AG04450 (cell line): ENCODE measurements at regions not wholly inside any gene's neighbourhood (a gene's known extent, or its start where the extent isn't known, plus 50 kb on each side); places are given as distances from the start of the nearest gene placed in this dataset.

Source experiments
- CTCF ChIA-PET: fragments of 300-600, 350-600 bp; formaldehyde crosslinking; extraction: SDS; loops from one replicate; lab custom pipeline; 2022; ENCODE audit warnings: antibody characterized with exemption, inconsistent platforms; lab: Charles Lee
- POLR2A ChIA-PET: fragments of 350-600 bp; formaldehyde crosslinking; extraction: SDS; loops from one replicate; lab custom pipeline; 2021; ENCODE audit warnings: antibody characterized with exemption, inconsistent platforms; lab: Yijun Ruan, JAX
- DNase-seq: peaks from one replicate; pipeline ENCODE4 v3.0.0-alpha.2; 2011; ENCODE audit warnings: low read depth, low spot score
- H3K27ac ChIP-seq: one replicate; pipeline ENCODE4 v1.5.1; 2012; ENCODE audit warnings: low read depth, low read length, control low read depth
- H3K27me3 ChIP-seq: one replicate; pipeline ENCODE4 v1.6.0; 2012; ENCODE audit warnings: low read length; ENCODE audit not compliant: control insufficient read depth, insufficient read depth
- H3K4me3 ChIP-seq: 2 replicates; pipeline ENCODE4 v1.5.1; 2011; ENCODE audit warnings: mild to moderate bottlenecking, low read depth, low read length, control low read depth
- H3K9me3 ChIP-seq: 2 replicates; pipeline ENCODE4 v1.5.1; 2012; ENCODE audit warnings: low read length; ENCODE audit not compliant: control insufficient read depth, insufficient read depth
- TF ChIP-seq, protein P1 (sequence below): IDR thresholded peaks from 2 replicates; pipeline ENCODE4 v1.5.1; 2011; ENCODE audit warnings: low read depth, low read length, control low read depth, inconsistent platforms

GRCh38 chr3:103825586-103825985 is 1390.8 kb downstream of the ZPLD1 start:
- Histone ChIP-seq H3K4me3 (no peak overlapping the region), H3K27me3 (no peaks in the 10 kb centered on the region), H3K27ac (no peak overlapping the region), H3K9me3 (0 out of 2 replicates have a peak, but pooled peaks cover 2% of the 10 kb centered on the region)
- ChIA-PET POLR2A (no interaction called here), CTCF (no interaction called here)
- TF ChIP-seq, protein P1, sequence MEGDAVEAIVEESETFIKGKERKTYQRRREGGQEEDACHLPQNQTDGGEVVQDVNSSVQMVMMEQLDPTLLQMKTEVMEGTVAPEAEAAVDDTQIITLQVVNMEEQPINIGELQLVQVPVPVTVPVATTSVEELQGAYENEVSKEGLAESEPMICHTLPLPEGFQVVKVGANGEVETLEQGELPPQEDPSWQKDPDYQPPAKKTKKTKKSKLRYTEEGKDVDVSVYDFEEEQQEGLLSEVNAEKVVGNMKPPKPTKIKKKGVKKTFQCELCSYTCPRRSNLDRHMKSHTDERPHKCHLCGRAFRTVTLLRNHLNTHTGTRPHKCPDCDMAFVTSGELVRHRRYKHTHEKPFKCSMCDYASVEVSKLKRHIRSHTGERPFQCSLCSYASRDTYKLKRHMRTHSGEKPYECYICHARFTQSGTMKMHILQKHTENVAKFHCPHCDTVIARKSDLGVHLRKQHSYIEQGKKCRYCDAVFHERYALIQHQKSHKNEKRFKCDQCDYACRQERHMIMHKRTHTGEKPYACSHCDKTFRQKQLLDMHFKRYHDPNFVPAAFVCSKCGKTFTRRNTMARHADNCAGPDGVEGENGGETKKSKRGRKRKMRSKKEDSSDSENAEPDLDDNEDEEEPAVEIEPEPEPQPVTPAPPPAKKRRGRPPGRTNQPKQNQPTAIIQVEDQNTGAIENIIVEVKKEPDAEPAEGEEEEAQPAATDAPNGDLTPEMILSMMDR = no peak
- no peak for DNase-seq

- no peaks in the 10 kb centered on the region for H3K9me3 ChIP-seq
- H3K27ac ChIP-seq = no peak overlapping the region
- CTCF ChIA-PET = no interaction called here
- no peaks in the 10 kb centered on the region for H3K27me3 ChIP-seq
- H3K4me3 ChIP-seq = no peak overlapping the region
- DNase-seq = no peak
- TF ChIP-seq, protein P1 = no peak
- POLR2A ChIA-PET = no interaction called here
Observed at GRCh38 chr3:103829723-103830326, 1395.0 kb downstream of the ZPLD1 start.

GRCh38 chr3:103847081-103848062 is 1412.6 kb downstream of the ZPLD1 start:
- no peak for DNase-seq
- POLR2A ChIA-PET = no interaction called here
- Histone ChIP-seq H3K27me3 (no peaks in the 10 kb centered on the region), H3K9me3 (no peaks in the 10 kb centered on the region; the same call in 1 of the 2 replicates), H3K4me3 (no peak overlapping the region), H3K27ac (no peak overlapping the region)
- CTCF ChIA-PET = no interaction called here
- TF ChIP-seq, protein P1 = no peak

DNA sequence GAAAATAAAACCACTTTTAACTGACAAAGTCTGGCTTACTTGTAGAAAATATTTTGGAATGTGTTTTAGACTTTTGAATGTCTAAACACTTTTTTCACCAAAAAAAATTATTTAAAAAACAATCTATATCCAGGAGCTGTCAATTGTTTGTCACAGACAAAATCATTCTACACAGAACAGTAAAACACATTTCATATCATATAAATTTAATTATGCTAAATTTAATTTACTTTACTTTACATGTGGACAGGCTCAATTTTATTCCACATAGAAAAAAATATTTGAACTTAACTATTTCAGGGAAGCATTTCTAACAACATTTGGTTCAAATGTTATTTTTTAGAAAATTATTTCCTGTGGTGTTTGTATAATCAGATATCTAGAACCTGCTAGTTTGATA is 1417.0 kb downstream of the ZPLD1 start:
- Histone ChIP-seq H3K9me3 (no peaks in the 10 kb centered on the region; the same call in 1 of the 2 replicates), H3K4me3 (no peak overlapping the region), H3K27me3 (no peaks in the 10 kb centered on the region), H3K27ac (no peak overlapping the region)
- TF ChIP-seq, protein P1 = no peak
- no peak for DNase-seq
- ChIA-PET POLR2A (no interaction called here), CTCF (no interaction called here)

DNA sequence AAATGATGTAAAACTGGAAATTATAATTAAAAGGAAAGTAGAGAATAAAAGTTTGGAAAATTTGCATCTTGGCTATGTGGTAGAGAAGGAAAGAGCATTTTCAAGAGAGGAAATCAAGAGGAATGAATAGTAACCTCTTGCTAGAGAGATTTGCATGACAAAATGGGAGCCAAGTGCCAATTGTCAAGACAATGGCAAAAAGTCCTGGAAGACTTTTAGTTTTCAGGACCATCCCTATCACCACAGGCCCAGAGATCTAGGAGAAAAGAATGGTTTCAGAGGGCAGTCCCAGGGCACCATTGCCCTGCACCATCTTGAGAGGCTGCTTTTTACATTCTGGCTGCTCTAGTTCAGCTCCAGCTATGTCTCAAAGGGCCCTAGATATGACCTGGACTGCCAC is 1427.6 kb downstream of the ZPLD1 start:
- H3K9me3 ChIP-seq = no peaks in the 10 kb centered on the region
- no peak overlapping the region for H3K27ac ChIP-seq
- DNase-seq = no peak
- ChIA-PET POLR2A (no interaction called here), CTCF (no interaction called here)
- TF ChIP-seq, protein P1 = no peak
- no peaks in the 10 kb centered on the region for H3K27me3 ChIP-seq
- H3K4me3 ChIP-seq = no peak overlapping the region
